Myocyte (in vitro differentiated cells): ENCODE measurements at regions not wholly inside any gene's neighbourhood (a gene's known extent, or its start where the extent isn't known, plus 50 kb on each side); places are given as distances from the start of the nearest gene placed in this dataset.
"Not testable (repeated sequence)": the region's sequence is repeated elsewhere in the genome, so short reads cannot be mapped to it uniquely, and the experiment has no call there.

Experiments
- DNase-seq: peaks from one replicate; pipeline ENCODE4 v3.0.0-alpha.2; 2012; ENCODE audit warnings: low read depth

DNA sequence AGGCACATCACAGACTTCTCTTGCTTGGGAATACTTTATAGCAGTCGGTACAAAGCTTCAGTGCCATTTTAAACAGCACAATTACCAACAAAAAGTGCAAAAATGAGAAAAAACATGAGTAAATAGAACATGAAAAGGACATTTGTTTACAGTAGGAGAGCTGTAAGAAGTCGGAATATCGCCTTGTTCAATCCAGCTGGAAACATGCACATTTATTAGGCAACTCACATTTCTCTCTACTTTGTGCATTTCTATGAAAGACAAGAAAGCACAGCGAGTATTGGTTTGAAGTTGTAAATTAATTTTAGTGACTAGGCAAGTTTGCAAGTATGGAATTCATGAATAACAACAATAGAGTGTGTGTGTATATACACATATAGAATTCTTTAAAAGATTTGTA is 484.7 kb downstream of the DACH1 start:
- DNase-seq, result no peak

GRCh38 chr13:71380191-71380590 is 486.8 kb downstream of the DACH1 start:
- DNase-seq, result no peak

GRCh38 chr13:71378961-71379905 is 487.8 kb downstream of the DACH1 start:
- DNase-seq, result no peak

DNA sequence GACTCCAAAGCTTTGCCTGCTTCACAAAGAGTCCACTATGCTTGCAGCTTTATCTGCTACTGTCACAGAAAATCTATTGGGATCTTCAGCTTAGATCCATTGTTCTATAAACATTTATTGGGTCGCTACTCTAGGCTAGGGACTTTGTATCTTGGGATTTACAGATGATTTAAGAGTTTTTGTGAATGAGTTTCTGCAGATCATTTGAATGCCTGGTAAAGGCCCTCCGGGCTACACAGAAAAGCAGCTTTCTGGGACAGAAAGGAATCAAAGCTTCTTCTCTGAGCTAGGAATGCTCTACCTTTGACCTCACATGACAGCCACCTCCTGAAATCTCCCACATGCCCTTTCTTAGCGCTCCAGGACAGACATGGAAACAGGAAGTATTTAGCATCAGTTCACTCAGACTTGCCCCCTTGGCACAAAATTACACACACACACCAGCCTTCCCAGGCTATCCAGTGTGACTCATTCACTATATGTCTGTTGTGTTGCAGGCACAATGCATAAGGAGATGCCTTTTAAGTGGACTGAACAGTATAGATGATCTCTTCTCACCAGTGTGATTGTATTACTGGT is 492.4 kb downstream of the DACH1 start:
- DNase-seq, result no peak

DNA sequence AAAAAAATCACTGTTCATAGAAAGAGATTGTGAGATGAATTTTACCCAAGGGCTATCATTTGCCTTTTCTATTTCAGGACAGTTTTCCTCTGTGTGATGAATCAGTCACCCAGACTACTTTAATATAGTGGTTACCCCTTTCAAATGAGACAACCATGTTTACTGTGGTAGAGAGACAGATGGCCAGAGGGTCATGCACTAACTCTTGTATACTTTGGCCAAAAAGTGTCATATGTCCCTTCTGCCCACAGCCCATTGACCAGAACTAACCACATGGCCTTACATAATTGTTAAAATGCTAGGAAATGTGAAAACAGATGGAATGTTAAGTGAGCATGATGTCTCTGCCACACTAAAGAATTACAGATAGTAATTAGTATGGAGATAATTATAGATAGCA is 498.7 kb downstream of the DACH1 start:
- peak; percentile 0 for DNase-seq

DNA sequence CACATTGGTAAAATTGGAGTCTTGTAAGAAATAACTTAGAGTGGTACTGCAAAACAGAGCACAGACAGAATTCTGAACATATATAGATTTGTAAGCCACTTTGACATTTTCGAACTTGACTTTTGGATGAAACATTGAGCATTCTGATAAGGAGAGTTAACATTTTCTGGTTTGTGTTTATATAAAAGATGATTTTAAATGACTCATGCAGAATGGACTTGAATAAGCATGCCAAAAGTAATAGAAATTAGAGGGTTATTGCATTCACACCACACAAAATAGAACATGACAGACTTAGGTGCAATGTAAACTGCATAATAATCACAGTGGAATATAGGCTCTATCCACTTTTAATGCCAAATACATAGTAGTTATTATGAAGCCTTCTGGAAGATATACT is 507.0 kb downstream of the DACH1 start:
- DNase-seq, result no peak

- DNase-seq, result no peak
Observed at GRCh38 chr13:71359641-71360040, 507.4 kb downstream of the DACH1 start.

DNA sequence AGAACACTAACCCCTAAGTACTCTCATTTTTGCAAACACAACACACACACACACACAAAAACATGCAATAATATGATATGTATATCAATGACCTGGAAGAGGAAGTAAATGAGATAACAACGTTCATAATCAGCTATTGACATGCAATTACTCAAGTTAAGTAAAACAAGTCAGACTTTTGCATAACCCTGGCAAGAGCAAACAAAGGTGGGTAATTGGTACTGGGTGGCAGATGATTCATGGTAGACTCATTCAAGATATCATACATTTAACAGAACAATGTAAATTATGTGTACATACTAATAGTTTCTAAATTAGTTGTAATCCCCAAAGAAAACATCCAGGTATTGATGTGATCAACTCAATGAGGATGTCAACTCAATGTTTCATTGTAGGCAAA is 508.8 kb downstream of the DACH1 start:
- no peak for DNase-seq

- DNase-seq, result no peak
Observed at GRCh38 chr13:71355010-71355409, 512.0 kb downstream of the DACH1 start.

DNA sequence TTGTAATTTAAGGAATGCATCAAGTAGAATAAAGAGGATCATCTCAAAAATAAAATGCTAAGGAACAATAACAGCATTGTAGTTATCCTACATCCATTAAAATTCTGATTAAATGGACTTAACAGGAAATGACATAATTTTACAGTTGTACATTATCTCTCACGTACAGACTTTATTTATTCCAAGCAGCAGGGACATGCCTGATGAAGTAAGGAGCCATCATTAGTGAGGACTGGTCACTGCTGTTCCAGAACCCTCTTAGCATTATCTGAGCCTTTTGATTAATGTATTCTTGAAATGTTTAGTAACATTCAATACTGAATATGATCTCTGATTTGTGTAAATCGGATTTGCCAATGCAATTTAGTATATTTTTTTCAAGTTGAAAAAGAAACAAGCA is 516.1 kb downstream of the DACH1 start:
- DNase-seq, result no peak

GRCh38 chr13:71345856-71346255 is 521.1 kb downstream of the DACH1 start:
- not testable (repeated sequence) for DNase-seq

- no peak for DNase-seq
Observed at GRCh38 chr13:71339736-71340135, 527.3 kb downstream of the DACH1 start.

DNA sequence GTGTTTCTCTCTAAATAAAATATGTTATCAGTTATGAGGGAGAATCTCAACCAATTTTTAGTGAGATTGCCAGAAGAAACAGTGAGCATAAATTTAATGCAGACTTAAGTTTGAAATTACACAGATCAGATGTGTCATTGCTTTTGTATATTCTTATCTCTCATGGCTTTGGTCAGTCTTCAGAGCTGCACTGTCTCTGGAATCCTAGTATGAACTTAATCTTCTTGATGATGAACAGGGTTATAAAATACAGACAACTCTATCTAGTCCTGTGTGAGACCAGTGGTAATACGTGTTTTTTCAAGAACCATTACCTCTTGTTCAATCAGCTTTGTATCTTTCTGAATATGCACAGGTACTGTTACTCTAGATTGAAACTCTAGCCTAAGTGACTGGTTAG is 528.0 kb downstream of the DACH1 start:
- no peak for DNase-seq

GRCh38 chr13:71338070-71338469 is 528.9 kb downstream of the DACH1 start:
- no peak for DNase-seq

DNA sequence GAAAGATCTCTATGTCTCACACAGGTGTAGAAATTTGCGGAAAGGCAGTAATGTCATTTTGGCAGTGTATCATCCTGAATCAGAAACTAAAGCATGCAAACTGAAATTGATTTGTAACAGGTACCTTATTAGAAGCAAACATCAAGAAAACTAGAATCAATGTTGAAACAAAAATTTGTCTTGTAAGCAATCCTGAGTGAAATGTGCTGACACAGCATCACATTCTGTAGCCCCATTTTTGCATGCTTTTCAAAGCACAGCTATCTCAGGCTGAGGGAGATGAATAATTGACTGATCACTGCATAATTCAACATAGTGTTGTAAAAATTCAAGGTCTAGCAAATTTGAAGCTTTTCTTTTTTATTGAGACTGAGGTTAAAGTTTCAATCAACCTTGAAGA is 539.7 kb downstream of the DACH1 start:
- DNase-seq, result no peak

DNA sequence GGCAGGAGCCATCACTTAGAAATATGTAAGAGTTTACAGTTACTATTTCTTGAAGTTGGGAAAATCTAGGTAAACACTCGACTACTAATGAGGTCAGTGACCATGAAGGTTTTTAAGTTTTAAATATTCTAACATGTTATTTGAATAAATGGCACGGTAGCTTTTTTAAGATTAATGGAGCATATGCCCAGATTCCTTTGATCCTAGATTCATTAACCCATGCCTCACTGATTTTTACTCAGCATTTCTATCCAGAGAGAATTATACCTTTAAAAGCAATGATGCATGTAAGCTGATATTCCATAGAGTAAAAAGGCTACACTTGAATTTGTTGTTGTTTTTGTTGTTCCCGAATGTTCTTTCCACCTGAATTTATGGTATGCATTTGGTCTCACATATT is 541.4 kb downstream of the DACH1 start:
- no peak for DNase-seq

GRCh38 chr13:71323266-71323665 is 543.7 kb downstream of the DACH1 start:
- no peak for DNase-seq

GRCh38 chr13:71320452-71320851 is 546.6 kb downstream of the DACH1 start:
- DNase-seq, result no peak

- no peak for DNase-seq
Observed at GRCh38 chr13:71316792-71317363, 550.1 kb downstream of the DACH1 start.

DNA sequence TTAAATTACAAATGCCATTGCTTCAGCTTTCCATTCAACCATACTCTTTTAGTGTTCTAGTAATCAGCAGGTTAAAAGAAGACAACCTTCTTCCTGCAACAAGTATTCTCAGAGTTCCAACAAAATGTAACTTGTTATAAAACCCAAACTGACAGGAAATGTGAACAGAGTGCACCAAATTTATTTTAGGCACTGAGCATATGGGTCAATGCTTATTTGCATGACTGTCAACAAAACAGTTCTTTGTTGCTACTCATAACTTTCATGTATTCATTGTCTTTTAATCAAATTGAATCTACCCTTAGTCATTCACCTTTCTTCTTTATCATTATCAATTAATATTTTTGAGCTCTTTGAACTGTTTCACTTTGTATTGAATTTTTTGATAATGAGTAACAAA is 554.1 kb downstream of the DACH1 start:
- no peak for DNase-seq

GRCh38 chr13:71309905-71310304 is 557.1 kb downstream of the DACH1 start:
- DNase-seq, result no peak

GRCh38 chr13:71306821-71307220 is 560.2 kb downstream of the DACH1 start:
- DNase-seq, result no peak

DNA sequence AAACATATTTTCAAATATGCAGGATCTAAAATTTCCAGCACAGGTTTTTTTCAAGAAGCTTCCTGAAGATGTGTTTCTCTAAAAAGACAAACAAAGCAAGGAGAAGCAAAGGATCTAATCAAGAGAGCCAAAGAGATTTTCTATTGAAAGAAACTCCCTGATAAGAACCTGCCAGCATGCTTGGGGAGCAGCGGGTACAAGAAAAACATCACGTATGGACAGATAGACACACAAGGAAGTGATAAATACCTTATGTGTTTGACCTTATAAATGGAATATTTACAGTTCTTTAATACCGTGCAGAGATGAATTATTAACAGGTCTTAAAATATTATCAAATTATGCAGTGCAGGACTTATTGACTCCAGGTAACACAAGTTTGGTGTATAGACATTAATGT is 562.1 kb downstream of the DACH1 start:
- DNase-seq, result no peak
